GM12872 (cell line): ENCODE measurements at regions not wholly inside any gene's neighbourhood (a gene's known extent, or its start where the extent isn't known, plus 50 kb on each side); places are given as distances from the start of the nearest gene placed in this dataset.

Source experiments
- CTCF ChIP-seq: IDR thresholded peaks from 3 replicates; pipeline ENCODE4 v1.5.1; 2011; ENCODE audit warnings: low read depth, mild to moderate bottlenecking, low read length, moderate library complexity; ENCODE audit not compliant: insufficient read depth

- TF ChIP-seq CTCF = no peak
Observed at GRCh38 chr9:82385633-82386032, 397.1 kb downstream of the SPATA31D1 start.

- no peak for TF ChIP-seq CTCF
Observed at GRCh38 chr9:82397534-82397933, 409.0 kb downstream of the SPATA31D1 start.

- no peak for TF ChIP-seq CTCF
Observed at GRCh38 chr9:82404196-82404870, 415.8 kb downstream of the SPATA31D1 start.

GRCh38 chr9:82404881-82405280 lies 416.3 kb downstream of the SPATA31D1 start:
- no peak for TF ChIP-seq CTCF

- TF ChIP-seq CTCF = no peak
Observed at GRCh38 chr9:82406456-82407085, 418.0 kb downstream of the SPATA31D1 start.

GRCh38 chr9:82410306-82410705 lies 421.7 kb downstream of the SPATA31D1 start:
- TF ChIP-seq CTCF = no peak

- TF ChIP-seq CTCF = no peak
Observed at GRCh38 chr9:82410866-82411265, 422.3 kb downstream of the SPATA31D1 start.
